RKO (cell line): ENCODE measurements at regions not wholly inside any gene's neighbourhood (a gene's known extent, or its start where the extent isn't known, plus 50 kb on each side); places are given as distances from the start of the nearest gene placed in this dataset.

Experiments used
- DNase-seq: peaks from one replicate; pipeline ENCODE4 v3.0.0-alpha.2; 2016; ENCODE audit warnings: low spot score

GRCh38 chr12:22990501-22990900, 365.5 kb downstream of the ETNK1 start:
- DNase-seq = no peak

DNA sequence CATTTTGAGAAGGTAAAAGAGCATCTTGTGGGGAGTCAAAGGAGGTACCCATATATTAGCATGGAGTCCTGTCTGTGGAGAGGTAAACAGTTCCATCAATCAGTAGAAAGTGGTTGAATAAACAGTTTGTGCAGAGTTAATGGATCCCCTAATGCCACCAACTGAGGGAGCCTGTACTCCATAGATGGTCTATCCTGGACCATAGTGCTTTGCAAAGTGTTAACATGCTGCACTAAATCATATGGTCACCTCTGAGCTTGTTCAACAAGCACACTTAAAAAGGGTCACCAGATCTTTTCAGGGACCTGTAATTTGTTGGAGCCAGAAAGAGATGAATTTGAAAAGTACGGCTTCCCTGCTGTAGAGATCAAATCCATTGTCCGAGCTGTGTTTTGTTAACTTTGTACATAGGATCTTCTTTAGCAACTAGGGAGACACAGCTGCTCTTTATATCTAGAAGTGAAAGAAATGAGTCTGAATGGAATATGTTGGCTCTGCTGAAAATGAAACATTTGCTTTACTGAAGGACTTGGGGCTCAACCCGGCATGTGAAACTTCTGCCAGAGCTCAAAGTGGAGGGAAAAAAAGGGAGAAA, 366.4 kb downstream of the ETNK1 start:
- no peak for DNase-seq

GRCh38 chr12:22993609-22994315, 368.8 kb downstream of the ETNK1 start:
- DNase-seq = no peak

- no peak for DNase-seq
Observed at GRCh38 chr12:22994316-22994675, 369.3 kb downstream of the ETNK1 start.

GRCh38 chr12:23001487-23001886, 376.5 kb downstream of the ETNK1 start:
- DNase-seq = no peak

GRCh38 chr12:23002381-23002780, 377.4 kb downstream of the ETNK1 start:
- DNase-seq = no peak

DNA sequence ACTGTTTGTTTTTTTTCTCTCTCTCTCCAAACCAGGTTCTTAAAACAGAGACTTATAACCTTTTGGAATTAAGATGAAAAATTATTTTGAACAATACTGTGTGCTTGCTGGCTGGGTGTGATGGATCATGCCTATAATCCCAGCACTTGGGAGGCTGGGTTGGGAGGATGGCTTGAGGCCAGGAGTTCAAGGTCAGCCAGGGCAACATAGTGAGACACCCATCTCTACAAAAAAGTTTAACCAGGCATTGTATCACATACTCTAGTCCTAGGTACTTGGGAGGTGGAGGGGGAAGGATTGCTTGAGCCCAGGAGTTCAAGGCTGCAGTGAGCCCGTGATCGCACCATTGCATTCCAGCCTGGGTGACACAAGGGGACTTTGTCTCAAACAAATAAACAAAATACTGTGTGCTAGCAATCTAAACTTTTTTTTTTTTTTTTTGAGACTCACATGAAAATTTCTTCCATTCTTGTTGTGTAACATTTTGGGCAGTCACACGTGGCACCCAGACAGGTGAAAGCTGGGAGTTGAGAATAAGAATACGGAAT, 379.6 kb downstream of the ETNK1 start:
- DNase-seq = no peak

- no peak for DNase-seq
Observed at GRCh38 chr12:23005387-23005786, 380.4 kb downstream of the ETNK1 start.

- no peak for DNase-seq
Observed at GRCh38 chr12:23006413-23006812, 381.4 kb downstream of the ETNK1 start.

DNA sequence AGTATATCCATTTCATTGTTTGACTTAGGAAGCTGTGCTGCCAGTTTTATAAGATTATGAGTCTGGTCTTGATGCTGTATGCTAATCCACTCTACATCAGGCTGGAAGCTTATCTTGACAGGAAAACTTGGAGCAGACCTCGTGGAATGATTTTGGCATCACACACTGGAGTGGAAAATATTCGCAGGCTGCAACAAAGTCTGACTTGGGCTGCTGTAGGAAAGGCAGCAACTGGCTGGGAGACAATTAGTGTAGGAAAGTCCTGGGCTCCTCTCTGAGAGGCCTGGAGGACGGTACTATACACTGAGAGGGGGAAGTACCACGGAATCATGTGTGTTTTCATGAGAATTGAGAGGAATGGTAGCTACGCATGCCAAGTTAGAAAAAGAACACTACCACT, 383.7 kb downstream of the ETNK1 start:
- no peak for DNase-seq

DNA sequence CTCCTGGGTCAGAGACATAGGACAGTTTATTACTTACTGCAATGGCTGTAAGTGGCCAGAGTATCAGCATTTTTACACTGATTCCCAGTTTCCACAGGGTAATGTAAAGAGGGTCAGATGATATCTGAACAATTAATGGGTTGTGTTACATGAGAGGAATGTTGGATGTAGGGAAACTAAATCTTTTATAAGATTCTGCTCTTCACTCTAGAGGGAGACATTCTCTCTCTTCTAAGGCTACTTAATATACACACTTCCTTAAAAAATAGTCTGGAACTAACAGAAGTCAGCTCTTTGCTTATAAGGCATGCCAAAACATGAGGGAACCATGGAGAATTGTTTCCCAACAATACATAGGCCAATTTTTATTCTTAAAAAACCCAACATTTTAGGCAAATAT, 389.8 kb downstream of the ETNK1 start:
- no peak for DNase-seq

- DNase-seq = no peak
Observed at GRCh38 chr12:23025372-23026016, 400.5 kb downstream of the ETNK1 start.

- no peak for DNase-seq
Observed at GRCh38 chr12:23028158-23028802, 403.3 kb downstream of the ETNK1 start.

DNA sequence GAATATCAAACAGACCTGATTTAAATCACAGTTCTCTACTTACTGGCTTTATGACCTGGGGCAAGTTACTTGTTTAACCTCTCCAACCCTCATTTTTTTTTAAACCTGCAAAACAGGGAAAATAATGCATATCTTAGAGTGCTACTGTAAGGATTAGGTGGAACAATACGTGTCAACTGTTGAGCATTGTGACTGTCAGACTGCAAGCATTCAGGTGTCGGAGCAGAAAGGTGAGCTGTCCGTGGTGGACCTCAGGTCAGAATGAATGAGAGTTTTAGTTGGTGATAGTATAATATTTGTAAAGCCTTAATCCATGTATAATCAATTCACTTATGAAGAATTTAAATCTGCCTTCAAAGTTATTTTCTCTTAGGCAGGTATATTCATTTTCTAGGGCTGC, 404.2 kb downstream of the ETNK1 start:
- DNase-seq = no peak

DNA sequence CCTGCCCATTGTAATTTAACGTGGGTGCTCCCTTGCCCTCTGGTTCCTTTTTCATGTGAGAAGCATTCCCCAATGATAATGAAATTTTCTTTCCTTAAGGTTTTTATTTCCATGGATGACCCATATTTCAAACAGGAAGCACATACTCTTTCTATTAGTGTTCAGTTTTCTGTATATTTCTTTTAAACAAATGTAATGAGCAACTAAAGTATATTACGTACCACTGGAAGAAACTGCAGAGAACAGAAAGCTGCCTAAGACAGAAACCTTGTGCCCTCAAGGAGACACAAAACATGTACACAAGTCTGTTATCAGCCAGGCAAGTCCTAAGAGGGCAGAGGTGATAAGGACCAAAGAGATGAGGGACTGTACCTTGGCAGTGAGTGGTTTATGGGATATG, 414.9 kb downstream of the ETNK1 start:
- DNase-seq = no peak

DNA sequence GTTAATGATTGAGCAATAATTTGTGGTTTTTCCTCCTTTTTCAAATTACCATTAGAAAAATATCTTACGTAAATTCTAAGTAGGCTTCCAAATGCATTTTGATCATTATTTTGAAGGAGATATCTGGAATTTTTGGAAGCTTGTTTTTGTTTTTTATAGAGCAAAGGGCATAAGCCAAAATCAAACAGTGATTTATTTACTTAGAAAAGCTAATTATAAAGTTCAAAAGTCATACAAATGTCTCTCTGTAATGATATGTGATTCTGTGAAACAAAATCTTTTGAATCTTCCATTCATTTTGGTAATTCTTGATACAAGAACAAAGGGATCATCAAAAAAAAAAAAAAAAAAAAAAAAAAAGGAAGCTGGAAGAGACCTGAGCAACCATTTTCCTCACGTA, 416.8 kb downstream of the ETNK1 start:
- no peak for DNase-seq

GRCh38 chr12:23043646-23044045, 418.7 kb downstream of the ETNK1 start:
- no peak for DNase-seq

DNA sequence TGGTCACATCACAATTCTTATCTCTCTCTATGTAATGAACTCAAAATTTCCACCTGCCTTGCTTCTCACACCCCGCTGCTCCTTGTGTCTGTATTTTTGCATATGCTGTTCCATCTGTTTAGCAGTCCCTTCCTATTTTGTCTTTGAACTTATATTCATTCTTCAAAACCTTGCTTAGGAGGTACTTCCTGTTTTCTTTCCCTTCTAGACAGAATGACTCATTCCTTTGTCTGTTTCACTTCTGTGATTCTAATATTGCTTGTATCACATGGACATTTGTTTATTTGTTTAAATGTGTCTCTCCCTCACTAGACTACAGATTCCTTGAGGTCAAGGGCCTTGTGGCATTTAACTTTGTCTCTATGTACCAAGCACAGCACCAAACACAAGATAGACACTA, 424.2 kb downstream of the ETNK1 start:
- DNase-seq = peak; percentile 17

DNA sequence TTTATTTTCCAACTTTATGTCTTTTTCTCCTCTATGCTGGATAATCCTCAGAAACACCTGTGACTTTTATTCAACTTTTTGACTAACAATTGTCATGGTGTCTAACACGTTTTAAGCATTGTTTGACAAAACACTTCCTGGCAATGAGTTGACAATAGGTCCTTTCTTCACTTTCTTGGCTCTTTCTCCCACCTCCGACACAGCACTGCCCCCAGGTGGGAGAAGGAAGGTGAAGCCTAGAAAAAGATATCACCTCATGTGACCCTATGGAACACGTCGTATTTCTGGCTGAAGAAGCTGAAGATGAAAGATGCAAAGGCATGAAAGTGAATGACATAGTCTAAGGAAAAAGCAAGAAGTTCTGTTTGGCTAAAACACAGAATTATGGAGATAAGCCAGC, 430.0 kb downstream of the ETNK1 start:
- peak; percentile 30 for DNase-seq

DNA sequence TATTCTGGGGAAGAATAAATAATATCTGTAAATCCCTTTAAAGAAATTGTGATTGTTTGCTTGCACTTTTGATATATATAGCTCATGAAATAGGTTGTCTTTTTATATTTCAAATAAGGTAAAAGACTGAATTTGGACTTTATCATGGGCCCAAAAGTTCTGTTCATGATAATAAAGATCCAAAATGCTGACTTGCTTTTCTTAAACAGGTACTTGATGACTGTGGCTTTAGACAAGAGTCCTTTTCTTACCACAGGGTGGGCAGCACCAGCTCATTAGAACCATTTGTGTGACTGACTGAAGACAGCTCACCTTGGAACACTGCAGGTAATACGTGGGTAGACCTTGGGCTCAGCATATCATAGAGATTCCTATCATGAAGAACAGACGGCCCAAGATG, 432.6 kb downstream of the ETNK1 start:
- no peak for DNase-seq

- no peak for DNase-seq
Observed at GRCh38 chr12:23060161-23060560, 435.2 kb downstream of the ETNK1 start.

GRCh38 chr12:23063206-23063605, 438.2 kb downstream of the ETNK1 start:
- no peak for DNase-seq

GRCh38 chr12:23066095-23066494, 441.1 kb downstream of the ETNK1 start:
- DNase-seq = no peak
